ENCODE measurements at regions not wholly inside any gene's neighbourhood (a gene's known extent, or its start where the extent isn't known, plus 50 kb on each side); places are given as distances from the start of the nearest gene placed in this dataset.

DNA sequence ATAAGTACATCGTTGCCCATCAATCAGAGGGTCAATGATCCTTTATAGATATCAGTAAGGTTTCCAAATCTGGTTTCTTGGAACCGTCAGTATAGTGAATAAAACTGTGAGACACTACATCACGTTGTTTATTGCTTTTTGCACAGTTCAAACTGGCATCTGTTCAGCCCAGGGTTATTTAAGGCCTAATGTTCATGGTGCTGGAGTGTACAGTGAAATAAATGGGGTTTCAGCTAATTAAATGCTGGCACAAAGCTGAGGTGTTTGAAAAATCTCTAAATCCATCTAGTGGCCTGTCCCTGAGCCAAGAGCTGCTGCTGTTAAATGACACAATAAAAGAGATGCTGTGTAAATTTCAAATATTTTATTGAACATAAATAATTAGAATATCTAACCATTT is 69.9 kb downstream of the RPS29 start:
- no peak for TF ChIP-seq TCF7L2 (IDR thresholded peaks at IDR 0.05; ENCODE audit: borderline replicate concordance, low read depth, low read length)
- no peak for TF ChIP-seq ZSCAN23 (tag by site-specific recombination; IDR thresholded peaks at IDR 0.05)
- TF ChIP-seq, protein P1, sequence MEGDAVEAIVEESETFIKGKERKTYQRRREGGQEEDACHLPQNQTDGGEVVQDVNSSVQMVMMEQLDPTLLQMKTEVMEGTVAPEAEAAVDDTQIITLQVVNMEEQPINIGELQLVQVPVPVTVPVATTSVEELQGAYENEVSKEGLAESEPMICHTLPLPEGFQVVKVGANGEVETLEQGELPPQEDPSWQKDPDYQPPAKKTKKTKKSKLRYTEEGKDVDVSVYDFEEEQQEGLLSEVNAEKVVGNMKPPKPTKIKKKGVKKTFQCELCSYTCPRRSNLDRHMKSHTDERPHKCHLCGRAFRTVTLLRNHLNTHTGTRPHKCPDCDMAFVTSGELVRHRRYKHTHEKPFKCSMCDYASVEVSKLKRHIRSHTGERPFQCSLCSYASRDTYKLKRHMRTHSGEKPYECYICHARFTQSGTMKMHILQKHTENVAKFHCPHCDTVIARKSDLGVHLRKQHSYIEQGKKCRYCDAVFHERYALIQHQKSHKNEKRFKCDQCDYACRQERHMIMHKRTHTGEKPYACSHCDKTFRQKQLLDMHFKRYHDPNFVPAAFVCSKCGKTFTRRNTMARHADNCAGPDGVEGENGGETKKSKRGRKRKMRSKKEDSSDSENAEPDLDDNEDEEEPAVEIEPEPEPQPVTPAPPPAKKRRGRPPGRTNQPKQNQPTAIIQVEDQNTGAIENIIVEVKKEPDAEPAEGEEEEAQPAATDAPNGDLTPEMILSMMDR (tag by site-specific recombination; IDR thresholded peaks at IDR 0.05) = no peak
- TF ChIP-seq, protein P2, sequence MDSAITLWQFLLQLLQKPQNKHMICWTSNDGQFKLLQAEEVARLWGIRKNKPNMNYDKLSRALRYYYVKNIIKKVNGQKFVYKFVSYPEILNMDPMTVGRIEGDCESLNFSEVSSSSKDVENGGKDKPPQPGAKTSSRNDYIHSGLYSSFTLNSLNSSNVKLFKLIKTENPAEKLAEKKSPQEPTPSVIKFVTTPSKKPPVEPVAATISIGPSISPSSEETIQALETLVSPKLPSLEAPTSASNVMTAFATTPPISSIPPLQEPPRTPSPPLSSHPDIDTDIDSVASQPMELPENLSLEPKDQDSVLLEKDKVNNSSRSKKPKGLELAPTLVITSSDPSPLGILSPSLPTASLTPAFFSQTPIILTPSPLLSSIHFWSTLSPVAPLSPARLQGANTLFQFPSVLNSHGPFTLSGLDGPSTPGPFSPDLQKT (IDR thresholded peaks at IDR 0.05; ENCODE audit: borderline replicate concordance, low read depth, low read length) = no peak
- no peak for TF ChIP-seq MZF1 (tag by site-specific recombination; IDR thresholded peaks at IDR 0.05; ENCODE audit: borderline replicate concordance)
